ENCODE measurements at regions not wholly inside any gene's neighbourhood (a gene's known extent, or its start where the extent isn't known, plus 50 kb on each side); places are given as distances from the start of the nearest gene placed in this dataset.
"Not testable (repeated sequence)": the region's sequence is repeated elsewhere in the genome, so short reads cannot be mapped to it uniquely, and the experiment has no call there.

DNA sequence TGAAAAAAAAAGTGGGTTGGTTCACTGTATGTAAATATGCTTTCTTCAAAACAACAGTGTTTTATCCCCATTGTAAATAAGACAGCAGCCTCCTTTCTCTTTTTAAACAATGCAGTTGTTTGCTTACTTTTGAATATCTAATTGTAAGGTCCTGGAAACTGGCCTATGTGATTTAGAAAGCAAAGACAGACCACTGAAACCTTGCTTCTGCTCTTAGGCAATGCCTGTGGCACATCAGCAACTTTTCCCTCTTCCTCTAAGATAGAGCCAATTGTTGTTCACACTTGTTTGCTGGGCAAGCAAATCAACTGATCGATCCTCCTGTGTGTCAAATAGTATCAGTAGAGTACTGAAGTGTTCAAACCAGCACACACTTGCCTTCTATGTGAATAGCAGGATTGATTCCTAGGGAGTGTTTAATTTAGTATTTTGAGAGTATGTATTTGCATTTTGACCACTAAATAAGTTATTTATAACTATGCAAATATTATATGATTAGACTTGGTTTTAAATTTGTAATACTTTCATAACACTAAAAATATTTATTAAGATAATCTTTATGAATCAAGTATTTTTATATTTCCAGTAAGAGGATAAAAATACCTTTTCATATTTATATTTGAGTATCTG lies 55.4 kb upstream of the GRPR start:
- no peak for DNase-seq

DNA sequence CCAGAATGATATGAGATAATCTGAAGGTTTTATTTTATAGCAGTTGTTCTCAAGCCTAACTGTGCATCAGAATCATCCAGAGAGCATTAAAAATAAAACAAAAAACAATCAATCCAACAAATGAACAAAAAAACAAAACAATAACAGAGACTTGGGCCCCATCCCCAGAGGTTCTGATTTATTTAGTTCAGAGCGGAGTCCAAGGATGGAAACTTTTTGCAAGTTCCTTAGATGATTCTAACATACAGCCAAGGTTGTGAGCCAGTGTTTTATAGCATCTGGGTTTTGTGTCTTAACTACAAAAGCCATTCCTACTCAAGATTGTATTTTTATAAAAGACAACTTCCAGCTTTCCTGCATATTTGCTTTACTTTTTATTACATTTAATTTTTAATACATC lies 59.4 kb upstream of the GRPR start:
- DNase-seq: no peak

GRCh38 chrX:16063141-16063540 lies 60.2 kb upstream of the GRPR start:
- no peak for DNase-seq

DNA sequence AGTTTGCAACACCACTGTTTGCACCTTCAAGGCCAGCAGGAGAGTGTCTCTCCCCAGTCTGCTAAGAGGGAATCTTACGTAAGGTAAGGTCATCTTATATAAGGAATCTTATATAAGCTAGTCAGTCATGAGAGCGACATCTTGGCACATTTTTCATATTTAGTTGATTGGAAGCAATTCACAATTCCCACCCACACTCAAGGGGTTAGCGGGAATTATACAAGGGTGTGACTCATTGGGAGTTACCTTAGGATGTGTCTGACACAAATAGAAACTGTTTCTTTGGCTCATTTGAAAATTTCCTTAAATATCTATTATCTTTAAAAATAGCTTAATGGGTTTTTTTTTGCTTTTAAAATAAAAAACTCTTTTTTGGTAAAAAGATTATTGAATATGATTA lies 62.1 kb upstream of the GRPR start:
- no peak for DNase-seq

DNA sequence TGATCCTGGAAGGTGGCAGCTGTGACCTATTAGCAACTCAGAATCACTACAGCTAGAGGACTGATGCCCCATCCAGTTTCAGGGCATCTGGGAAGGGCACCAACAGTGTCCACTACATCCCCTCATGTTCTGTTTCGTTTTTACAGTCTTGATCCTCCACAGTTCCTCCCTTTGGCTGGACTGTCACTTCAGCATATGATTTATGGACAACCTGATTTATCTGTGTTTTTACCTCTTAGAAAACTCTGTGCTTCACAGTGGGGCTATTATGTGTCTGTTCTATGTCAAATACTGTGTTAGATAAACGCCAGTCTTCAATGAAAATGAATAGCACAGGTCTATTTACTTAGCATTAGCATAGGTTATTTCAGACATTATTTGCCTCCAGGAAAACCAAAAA lies 63.1 kb upstream of the GRPR start:
- no peak for DNase-seq

GRCh38 chrX:16049126-16049525 lies 74.2 kb upstream of the GRPR start:
- not testable (repeated sequence) for DNase-seq

- no peak for DNase-seq
Measured at GRCh38 chrX:16042980-16043379, 80.4 kb upstream of the GRPR start.

- DNase-seq: no peak
Measured at GRCh38 chrX:16039834-16040233, 83.5 kb upstream of the GRPR start.

GRCh38 chrX:16039363-16039762 lies 84.0 kb upstream of the GRPR start:
- no peak for DNase-seq

DNA sequence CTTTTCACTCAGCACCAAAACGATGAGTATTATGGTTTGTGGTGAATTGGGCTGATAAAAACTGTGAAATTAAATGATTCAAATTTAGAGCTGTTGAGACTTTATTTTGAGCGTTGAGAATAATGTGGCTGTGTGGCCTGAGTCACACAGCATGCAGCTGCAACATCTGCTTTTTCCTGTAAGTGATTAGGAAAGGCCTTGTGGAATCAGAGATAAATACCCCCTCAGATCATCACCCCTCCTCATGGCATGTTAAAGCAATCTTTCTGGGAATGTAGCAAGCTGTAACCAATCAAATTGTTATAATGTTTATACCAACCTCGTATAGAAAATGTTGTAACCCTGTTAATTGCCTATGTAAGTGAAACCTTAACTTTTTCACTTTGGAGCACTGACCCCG lies 90.0 kb upstream of the GRPR start:
- no peak for DNase-seq

DNA sequence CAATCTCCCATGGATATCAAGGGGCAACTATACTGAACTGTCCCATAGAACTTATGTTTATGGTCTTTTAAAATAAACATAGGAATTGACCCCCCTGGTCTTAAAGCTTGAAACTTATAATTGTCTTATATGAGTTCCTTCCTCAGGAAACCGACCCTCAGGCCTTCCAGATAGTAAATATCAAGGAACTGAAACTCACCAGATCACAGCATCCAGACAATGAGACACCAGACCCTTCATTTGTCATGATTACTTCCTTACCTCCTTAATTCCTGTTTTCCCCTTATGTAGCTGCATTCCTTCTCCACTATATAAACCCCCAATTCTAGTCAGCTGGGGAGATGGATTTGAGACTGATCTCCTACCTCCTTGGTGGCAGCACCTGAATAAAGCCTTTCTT lies 94.8 kb upstream of the GRPR start:
- no peak for DNase-seq

DNA sequence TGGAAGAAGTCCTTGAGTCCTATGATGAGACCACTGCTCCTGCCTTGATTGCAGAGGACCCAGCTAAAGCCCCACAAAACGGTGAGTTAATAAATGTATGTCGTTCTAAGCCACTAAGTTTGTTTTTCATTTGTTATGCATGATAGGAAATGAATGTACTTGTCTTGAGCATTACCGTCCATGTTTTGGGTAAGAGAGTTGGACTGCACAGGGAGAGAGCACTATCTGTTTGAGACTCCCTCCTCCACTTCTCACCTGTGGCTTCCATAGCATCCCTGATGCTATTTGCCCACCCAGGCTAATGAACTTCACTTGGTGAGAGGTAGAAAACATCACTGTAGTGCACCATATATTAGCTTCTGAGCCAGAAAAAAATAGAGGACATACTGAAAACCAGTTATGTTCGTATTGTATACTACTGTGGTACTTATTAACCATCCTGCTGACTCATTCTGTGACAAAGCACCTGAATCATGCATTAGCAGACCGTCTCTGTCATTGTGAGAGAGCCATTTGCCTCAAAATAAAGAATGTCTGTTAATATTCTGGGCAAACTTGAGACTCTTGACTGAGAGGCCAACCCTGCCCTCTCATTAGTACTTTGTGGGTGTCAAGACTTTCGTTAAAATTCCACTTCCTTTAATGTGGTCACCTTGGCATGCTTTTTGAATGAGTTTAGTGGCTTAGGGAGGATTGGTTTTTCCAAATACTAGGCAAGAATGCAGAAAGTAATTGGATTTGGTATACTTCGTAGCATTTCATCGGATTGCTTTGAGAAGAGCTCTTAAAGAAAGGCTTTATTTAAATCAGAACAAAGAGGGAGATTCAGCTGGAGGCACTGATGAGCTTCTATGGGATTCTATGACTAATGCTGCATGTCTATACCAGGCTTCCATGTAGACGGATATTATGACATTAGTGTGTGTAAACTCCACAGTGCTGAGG lies 99.3 kb upstream of the GRPR start:
- DNase-seq: peak; percentile 79

- DNase-seq: peak; percentile 32
Measured at GRCh38 chrX:16022580-16023200, 100.7 kb upstream of the GRPR start.

GRCh38 chrX:16018291-16018690 lies 105.1 kb upstream of the GRPR start:
- no peak for DNase-seq

- no peak for DNase-seq
Measured at GRCh38 chrX:16014171-16014570, 109.2 kb upstream of the GRPR start.

GRCh38 chrX:16012250-16012649 lies 111.1 kb upstream of the GRPR start:
- DNase-seq: no peak

- no peak for DNase-seq
Measured at GRCh38 chrX:16005917-16006316, 117.4 kb upstream of the GRPR start.

DNA sequence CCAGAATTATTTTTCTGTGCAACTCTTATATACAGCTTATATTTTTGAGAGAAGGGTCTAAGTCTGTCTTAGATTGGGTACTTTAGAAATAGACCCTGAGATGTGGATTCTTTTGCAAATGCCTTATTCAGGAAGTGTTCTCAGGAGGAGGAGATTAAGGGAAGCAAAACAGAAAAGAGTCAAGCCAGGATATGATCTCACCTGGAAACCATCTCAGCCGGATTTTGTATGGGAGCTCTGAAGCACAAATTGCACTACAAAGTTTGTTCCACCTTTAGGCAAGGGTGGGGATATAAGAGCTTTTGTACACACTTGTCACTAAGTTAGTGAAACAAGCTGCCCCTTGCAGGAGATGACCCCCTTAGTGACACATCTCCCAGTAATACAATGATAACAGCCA lies 121.2 kb upstream of the GRPR start:
- DNase-seq: no peak

- DNase-seq: no peak
Measured at GRCh38 chrX:15998350-15998749, 125.0 kb upstream of the GRPR start.

DNA sequence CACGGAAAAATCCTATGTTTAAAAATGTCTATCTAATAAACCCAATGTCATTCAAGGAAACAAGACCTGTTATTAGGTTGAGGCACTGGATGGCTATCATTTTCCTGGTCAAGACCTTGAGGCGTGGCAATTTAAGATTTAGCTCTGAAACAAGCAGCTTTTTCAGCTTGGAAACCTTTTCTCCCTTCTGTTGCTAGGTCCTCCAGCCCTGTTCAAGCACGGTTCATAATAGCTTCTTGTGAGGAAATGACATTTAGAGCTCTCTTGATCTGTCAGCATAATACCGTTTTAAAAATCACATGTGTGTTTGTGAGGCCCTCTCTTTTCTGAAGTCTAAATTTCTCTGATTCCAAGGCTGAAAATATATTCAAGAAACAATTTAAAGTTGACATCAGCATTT lies 133.6 kb upstream of the GRPR start:
- no peak for DNase-seq

- DNase-seq: peak; percentile 31
Measured at GRCh38 chrX:15988661-15989603, 134.3 kb upstream of the AP1S2 start.

DNA sequence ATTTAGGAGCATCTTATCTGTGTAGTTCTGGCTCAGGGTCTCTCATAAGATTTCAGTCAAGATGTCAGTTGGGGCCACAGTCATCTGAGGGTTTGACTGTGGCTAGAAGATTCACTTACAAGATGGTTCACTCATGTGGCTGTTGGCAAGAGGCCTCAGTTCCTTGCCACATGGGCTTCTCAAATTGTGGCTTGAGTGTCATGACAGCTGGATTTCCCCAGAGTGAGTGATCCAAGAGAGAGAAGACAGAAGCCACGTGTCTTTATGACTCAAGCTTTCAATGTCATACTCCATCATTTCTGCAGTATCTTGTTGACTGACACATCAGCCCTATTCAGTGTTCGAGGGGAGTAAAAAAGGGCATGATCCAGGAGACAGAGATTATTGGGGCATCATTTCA lies 131.3 kb upstream of the AP1S2 start:
- DNase-seq: no peak

- DNase-seq: no peak
Measured at GRCh38 chrX:15983034-15983433, 128.4 kb upstream of the AP1S2 start.
